ENCODE measurements at regions not wholly inside any gene's neighbourhood (a gene's known extent, or its start where the extent isn't known, plus 50 kb on each side); places are given as distances from the start of the nearest gene placed in this dataset.

DNA sequence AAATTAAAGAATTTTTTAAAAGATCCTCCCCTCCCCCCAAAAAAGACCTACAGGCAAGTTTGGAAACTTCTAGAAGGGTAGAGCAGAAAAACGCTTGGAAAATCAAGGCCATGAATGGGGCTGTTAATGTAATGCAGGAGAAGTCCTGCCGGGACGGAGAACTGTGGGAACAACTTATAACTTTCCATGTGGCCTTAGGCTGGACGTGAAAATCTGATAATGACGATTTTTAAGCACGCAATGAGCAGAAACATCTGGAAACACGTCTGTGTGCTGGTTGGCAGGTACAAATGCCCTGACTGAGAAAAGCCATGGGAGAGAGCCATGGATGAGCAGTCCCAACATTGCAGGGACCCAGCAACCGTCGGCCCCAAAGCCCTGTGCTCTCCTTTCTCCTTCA is 198.7 kb upstream of the RREB1 start:
- DNase-seq (ENCODE audit: insufficient read length, low spot score) (no peak), FAIRE-seq (no peak)

DNA sequence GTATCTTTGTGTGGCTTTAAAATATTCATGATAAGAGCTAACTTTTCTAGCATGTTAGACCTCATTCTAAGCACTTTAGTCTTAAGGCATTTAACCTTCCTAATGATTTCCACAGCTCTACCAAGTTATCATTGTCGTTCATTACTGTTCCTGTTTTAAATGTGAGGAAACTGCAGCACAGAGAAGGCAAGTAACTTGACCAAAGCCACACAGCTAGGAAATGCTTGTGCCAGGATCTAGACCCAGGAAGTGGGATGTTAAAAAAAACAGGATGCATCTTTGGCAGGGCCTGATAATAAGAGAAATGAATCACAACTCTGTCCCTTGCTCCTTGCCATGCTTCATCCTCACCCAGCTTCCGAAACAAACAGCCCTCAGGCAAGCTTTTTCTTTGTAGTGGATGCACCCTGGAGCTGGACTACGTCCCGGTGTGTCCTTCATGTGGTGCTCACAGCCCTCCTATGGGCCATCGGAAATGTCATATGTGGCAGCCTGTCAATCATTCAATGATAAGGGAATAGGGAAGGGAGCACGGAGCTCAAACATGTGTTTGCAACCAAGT is 196.9 kb upstream of the RREB1 start:
- no peak for FAIRE-seq
- DNase-seq (ENCODE audit: insufficient read length, low spot score), result no peak

DNA sequence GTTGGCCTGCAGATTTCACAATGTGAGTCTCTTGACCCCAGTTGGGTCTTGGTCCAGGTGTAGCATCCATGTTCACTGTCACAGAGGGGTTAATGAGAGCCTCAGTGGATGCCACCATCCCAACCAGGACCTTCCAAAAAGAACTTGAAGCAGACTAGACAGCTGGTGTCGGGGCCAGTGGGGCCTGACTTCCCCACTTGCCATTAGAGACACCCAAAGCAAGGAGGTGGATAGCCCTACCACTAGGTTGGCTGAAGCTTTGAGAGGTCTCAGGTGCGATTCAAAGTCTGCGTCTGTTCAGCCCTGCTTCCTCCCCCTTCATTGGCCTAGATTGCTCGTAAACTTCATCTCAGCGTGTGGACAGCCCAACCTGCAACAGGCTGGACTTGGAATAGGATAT is 196.4 kb upstream of the RREB1 start:
- FAIRE-seq (no peak), DNase-seq (ENCODE audit: insufficient read length, low spot score) (no peak)

DNA sequence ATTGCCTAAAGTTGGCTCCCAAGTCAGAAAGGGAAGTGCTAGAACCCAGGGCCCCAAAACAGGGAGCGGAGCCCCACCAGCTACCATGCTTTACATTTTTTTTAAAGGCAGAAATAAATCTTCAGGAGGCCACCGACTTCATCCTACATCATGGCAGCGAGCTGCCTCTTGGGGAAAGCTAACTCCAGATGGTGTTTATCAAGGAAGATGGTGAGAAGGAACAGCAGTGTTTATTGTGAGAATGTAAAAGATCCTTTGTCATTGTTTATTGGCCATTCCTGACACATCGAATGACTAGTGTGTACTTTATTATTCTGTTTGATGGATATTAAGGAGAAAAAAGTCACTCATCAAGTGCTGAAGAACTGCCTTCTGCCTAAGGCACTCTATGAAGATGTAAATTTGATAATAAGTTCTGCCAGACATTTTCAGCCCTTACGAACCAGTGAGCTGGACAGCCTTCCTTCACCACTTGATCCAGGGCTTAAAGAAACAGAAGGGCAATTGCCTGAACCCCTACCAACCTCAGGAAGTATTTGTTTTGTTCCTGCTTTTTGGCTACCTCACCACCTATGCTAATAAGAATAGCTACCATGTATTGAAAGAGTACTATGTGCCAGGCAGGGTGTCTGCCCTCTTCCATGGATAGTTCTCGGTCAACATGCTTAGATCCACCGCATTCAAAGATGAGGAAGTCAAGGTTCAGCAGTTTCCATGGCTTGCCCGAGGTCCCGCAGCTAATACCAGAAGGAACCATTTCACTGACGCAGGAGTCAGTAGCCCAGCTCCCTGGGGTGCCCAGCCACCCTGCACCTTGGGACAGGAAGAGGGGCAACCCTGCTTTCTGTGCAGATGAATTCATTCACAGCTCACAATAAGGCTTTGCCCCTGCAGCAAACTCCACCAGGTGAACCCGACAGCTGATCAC is 194.7 kb upstream of the RREB1 start:
- DNase-seq (ENCODE audit: insufficient read length, low spot score) (no peak), FAIRE-seq (no peak)

DNA sequence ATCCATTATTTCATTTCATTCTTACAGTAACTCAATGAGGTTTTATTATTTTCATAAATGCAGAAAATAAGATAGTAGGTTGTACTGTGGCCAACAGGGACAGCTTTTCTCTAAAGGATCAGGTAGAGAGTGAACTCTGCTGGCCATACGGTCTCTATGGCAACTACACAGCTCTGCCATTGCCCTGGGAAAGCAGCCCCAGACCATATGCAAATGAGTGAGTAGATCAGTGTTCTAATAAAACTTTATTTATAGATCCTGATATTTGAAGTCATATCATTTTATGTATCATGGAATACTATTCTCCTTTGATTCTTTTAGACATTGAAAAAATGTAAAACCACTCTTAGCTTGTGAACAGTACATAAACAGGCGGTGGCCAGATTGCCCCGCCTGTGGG is 192.5 kb upstream of the RREB1 start:
- FAIRE-seq, result no peak
- DNase-seq (ENCODE audit: insufficient read length, low spot score), result no peak

DNA sequence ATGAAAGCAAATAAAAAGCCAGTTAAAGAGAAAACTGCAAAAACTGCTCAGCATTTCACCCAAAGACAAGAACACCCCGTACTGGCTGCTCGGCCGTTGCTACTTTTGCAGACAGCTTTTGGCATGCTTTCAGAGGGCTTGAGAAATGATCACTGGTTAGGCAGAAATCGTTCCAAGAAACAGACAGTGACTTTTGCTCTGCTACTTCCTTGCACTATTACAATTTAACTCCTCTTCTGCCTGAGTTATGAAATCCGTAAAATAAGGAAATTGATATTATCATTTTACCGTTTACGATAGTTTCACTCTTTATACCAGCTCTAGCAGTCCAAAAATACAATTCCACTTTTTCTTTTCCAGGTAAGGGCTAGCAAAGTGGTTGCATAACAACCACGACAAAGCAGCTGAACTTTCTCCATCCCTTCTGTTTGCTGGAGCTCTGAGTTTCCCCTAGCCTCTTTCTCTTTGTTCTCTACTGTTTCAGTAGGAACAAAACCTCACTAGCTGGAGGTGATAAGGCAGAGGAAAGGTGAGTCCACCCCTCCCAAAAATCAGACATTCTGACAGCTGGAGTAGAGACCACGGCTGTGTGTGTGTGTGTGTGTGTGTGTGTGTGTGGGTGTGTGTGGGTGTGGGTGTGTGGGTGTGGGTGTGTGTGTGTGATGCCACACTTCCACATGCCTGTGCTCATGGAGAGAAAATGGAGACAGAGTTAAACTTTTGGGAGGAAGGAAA is 191.8 kb upstream of the RREB1 start:
- no peak for DNase-seq (ENCODE audit: insufficient read length, low spot score)
- no peak for FAIRE-seq

DNA sequence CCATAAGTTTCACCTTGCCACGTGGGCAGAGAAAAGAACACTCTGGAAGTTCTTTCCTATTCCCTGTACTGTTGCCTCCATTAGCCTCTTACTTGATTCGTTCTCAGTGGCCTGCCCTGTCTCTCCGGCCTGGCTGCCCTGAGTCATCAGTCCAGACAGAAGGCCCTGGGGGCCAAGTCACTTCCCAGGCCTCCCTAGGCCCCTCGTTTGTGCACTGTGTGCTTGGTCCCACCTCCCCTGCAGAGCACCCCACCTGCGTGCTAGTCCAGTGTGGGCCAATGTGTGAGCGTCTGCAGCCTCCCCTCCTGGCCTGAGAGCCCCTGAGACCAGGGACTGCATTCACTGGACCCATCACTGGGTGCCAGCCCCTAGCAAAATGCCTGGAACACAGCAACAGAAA is 191.2 kb upstream of the RREB1 start:
- FAIRE-seq, result no peak
- DNase-seq (ENCODE audit: insufficient read length, low spot score), result no peak

DNA sequence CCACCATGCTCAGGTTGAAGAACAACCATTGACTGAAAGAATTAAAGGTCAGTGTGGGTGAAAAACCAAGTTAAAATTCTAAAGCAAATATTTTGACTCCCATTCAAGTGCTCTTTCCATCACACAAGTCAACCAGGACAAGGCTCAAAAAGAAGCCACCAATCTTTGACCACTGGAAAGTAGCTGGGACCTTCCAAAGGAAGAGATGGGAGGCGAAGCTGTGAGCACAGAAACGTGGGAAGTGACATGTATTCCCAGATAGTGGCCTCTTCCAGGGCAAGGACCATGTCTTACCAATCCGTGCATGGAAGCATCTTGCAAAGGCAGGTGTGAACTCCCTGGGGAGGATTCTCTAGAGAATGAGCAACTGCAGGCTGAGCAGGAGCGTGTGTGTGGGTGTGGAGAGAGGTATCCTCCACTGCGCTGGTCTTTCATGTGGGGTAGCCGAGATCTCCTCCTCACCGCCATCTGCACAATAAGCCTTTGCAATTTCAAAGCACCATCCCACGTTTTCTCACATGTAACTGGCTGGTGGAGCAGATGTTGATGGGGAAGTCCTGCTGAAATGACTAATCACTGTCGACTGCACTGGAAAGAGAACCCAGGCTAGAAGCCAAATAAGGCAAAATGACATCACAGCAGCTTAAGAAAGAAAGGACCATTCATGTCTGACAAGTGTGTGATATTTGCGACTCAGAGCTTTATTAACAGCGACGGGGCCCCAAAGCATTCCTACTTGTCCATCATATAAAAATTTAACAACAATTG is 189.4 kb upstream of the RREB1 start:
- FAIRE-seq (peak; percentile 80), DNase-seq (ENCODE audit: insufficient read length, low spot score) (peak; percentile 37)

DNA sequence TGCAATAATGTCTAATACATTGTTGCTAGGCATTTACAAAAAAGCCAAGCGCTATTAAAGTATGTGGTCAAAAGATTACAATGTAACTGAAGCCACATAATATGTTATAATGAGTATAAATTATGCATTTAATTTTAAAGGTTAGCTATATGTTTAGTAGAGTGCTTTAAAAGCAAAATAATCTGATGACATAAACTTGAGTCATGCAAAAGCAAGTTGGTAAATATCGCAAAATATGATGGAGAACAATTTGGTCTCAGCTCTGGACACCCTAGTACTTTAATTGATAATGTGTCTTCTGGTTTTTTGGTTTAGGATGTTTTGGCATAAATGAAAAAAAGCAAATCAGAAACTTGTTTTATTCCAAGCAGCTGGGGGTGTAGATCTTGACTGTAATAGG is 188.6 kb upstream of the RREB1 start:
- no peak for DNase-seq (ENCODE audit: insufficient read length, low spot score)
- FAIRE-seq, result no peak

DNA sequence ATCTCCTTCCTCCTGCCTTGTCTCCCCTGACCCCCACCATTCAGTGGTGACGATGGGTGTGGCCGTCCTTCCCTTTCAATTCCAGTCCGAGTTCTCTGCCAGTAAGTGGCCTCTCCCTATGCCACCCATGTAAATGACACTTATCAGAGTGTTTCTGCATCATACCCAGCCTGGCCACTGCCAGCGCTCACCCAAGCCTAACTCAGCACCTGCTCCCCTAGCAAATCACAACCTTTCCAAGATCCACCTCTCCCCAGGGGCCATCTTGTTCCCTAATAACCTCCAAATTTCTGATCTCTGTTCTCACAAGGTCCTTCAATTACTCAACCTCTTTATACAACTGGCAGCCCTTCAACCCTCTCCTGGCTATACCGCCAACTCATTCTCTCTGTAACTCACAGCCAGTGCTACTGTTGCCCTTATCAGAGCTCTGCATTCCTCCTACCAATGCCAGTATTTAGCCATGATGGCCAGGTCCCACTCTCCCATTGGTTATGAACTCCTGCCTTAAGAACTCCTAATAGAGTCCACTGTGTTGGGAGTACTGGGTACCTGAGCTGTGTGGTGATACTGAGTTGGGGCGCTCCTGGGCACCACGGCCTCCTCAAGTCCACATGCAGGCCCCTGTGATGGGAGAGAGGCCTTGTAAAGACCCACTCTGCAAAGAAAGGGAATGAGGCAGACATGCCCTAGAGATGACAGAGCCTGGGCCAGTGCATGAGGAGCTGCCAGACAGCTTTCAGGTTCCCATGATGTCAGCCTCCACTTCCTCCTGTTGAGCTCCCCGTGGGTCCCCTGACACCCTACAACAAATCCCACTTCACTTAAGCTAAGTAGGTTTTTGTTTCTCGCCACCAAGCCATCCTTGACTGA is 187.4 kb upstream of the RREB1 start:
- no peak for FAIRE-seq
- DNase-seq (ENCODE audit: insufficient read length, low spot score), result no peak

DNA sequence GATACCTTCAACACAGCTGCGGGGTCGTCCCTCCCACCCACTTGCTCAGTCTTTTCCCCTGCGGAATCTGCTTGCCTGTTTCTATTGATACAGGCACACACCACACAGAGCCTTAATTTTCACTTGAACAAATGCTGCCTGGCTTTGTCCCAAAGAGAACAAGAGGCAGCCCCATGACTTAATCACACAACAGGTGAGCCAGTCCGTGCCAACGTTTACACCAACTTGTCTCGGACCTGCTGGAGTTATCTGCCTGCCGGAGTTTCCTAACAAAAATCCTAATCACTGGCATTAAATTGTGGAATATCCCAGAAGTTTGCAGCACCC is 186.8 kb upstream of the RREB1 start:
- DNase-seq (ENCODE audit: insufficient read length, low spot score), result no peak
- no peak for FAIRE-seq

DNA sequence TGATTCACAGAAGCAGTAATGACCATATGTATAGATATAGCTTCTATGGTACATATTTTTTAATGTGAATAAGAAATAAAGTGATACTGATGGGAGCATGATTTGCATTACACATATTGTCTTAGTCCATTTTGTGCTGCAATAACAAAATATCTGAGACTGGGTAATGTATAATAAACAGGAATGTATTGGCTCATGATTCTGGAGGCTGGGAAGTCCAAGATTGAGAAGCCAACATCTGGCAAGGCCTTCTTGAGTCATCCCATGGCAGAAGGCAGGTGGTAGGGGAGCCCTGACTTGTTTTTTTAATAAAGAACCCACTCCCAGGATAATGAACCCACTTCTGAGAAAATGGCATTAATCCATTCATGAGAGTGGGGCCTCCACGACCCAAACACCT is 185.6 kb upstream of the RREB1 start:
- no peak for FAIRE-seq
- no peak for DNase-seq (ENCODE audit: insufficient read length, low spot score)

DNA sequence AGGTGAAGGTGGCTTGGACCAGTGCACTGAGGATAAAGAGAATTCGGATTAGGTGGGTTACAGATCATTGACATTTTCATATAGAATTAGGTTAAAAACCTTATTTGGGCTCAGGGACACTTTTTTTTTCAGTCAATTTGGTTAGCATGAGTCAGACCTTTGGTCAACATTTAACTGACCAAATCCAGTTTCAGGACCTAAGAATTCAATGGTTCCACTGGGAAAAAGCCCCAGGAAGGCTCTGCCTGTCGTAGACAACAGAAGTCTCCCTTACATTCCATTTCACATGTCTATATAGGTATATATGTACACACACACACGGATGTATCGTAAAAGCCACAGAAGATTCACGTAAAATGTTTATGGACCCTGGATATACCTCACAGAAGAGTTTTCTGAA is 184.2 kb upstream of the RREB1 start:
- no peak for DNase-seq (ENCODE audit: insufficient read length, low spot score)
- FAIRE-seq, result no peak

DNA sequence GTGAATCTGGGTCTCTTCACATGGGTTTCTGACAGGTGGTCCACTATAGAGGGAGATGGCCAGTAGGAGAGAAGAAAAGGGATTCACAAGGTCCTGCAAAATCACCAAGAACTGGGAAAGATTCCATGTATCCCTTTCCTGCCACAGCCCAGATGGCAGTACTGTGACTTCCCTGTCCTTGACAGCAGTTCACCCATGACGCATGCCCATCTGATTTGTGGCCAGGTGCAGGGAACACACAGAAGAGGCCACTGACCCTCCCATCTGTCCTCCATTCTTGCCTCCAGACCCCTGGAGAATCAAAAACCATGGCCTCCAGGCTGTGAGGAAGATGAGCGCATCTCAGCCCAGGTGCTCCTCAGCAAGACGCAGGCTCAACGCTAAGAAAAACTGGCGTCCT is 183.1 kb upstream of the RREB1 start:
- no peak for FAIRE-seq
- DNase-seq (ENCODE audit: insufficient read length, low spot score), result no peak

DNA sequence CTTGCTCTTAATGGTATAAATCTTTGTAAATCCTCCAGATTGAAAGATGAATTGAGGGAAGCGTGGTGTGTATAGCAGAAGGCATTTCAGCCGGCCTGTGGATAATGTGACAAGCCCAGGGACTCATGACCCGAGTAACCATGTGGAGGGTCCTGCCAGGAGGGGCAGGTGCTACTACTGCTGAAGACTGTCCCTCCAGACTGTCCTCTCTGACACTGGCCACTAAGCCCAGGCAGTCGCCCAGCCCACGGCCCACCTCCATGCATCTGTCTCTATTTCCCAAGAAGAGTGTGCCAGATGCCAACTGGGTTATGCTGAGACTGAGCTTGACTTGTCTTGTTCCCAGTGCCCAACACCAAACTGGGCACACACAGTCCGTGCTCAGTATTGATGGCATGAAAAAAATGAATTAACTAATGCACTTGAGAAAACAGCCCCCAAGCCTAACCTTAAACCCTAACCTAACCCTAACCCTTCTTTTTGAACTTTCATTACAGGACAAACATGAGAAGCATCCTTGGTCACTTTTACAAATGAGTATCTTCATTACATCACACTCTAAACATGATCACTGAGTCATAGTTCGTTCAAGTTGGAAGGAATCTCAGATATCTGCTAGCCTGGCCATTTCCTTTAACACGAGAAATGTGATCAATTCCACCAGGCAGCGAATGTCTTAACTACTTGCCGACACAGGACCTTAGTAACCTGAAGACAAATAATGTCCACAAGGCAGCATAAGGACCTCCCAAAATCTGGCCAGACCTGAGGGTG is 182.2 kb upstream of the RREB1 start:
- FAIRE-seq, result no peak
- DNase-seq (ENCODE audit: insufficient read length, low spot score), result no peak

DNA sequence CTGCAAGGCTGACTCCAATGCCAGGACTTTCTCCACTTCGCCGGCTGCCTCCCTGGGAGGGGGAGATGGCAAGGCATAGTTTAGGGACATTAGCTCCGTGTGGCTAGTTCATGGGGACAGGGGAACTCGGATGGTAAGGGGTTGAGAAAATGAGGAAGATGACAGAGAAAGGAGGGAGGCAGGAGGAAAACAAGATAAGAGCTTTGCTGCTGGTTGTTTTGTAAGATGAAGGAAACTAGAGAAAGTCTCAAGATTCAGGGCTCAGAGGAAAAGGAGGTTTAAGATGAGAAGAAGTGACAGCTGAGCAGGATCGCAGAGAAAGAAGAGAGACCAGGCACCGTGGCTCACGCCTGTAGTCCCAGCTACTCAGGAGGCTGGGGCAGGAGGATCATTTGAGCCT is 180.9 kb upstream of the RREB1 start:
- FAIRE-seq (no peak), DNase-seq (ENCODE audit: insufficient read length, low spot score) (no peak)

DNA sequence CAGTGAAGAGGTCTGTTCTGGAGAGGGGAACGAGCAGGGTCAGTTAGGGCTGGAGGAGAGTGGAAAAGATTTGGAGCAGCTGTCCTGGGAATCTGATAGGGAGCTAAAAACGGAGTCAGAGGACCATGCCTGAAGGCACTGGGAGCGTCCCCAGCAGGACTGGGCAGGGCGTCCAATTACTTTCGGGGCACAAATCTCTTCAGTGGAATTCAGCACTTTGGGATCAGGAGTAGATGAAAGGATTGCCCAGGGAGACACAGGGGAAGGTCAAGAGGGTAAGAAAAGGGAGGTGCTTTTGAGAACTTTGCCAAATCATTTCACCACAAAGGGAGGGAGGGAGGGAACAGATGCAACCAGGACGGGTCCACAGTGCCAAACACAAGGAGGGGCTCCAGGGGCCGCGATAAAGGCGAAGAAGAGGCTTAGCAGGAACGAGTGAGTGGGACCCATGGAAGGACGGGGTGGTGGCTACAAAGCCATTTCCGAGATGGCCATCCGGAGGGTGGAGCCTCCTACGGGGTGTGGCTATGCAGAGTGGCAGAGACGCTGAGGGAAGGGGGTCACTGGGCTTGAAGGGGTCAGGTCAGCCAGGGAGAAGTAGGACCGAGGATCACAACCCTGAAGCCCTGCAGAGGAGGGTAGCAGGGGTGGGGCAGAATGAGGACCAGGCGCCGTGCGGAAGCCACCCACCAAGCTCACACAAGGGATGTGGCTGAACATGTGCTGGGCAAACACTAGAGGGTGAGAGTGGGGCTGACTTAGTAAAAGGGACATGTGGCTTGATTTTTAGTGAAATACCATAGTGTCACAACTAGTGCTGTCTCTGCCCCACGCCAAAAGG is 180.0 kb upstream of the RREB1 start:
- DNase-seq (ENCODE audit: insufficient read length, low spot score), result no peak
- no peak for FAIRE-seq

DNA sequence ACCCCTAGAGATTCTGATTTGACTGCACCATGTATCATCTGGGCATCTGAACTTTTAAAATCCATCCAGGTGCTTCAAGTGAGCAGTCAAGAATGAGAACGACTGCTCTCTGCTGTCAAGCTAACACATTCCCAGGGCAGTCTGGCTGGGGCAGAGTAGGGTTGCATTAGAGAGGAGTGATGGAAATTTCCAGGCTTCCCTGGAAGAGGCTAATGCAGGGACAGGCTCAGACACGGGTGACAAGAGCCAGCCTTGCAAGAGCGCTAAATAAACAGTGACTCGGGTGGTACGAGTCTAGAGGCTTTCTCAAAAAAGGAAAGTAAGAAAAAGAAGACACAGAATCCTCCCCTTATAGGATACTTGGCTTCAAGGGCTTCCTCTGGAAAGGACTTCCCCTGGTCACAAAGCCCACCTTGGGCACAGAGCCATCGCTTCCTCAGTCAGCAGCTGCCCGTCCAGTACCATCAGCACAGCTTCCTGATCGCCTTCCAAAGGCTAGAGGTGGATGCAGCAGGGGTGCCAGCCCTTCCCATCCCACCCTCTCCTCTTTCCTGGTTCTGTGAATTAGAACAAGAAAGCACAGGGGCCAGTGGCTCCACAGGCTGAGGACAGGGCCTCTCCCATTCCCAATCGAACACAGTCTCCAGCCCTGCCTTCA is 177.4 kb upstream of the RREB1 start:
- no peak for FAIRE-seq
- DNase-seq (ENCODE audit: insufficient read length, low spot score), result no peak

Measured in GM19239 (cell line).